ENCODE measurements at regions not wholly inside any gene's neighbourhood (a gene's known extent, or its start where the extent isn't known, plus 50 kb on each side); places are given as distances from the start of the nearest gene placed in this dataset.
"Not testable (repeated sequence)": the region's sequence is repeated elsewhere in the genome, so short reads cannot be mapped to it uniquely, and the experiment has no call there.

DNA sequence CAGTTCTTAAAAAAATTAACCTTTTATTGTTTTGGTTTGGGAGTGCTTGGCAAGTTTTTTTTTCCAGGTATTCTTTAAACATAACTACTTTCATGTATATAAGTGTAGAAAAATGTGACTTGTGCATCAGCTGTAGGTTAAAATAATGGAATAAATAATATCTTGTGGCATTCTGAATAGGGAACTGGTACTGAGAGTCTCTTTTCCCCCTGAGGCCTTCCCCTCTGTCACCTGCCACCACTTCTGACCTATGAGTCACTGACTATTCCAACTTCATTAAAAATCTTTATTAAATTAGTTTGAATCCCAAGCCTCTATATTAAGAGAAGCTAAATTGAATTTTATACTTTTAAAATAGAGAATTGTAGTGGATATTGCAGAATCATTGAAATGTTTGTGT is 805.7 kb downstream of the METTL15 start:
- H3K4me1 Mint-ChIP-seq (ENCODE audit: low read depth): no peaks in the 10 kb centered on the region
- no peak overlapping the region for H3K27ac Mint-ChIP-seq

DNA sequence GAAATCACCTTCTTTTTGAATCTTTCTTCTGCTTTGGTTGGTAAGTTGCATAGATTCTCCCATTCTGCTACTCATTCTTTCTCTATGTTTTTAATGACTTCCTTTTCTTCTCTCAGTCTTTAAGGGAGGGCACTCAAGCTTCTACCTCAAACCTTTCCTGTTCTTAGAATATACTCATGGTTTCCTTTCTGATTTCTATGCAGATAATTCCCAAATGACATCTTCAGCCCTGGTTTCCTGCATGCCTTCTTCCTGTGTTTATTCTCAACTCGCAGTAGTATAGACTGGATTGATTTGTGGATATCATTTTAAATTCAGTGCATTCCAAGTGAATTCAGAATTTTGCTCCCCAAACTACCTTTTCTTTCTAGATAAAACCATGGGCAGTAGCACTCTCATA is 803.6 kb downstream of the METTL15 start:
- no peak overlapping the region for H3K4me3 Mint-ChIP-seq (ENCODE audit: low read depth)
- DNase-seq (ENCODE audit: low spot score): no peak
- H3K36me3 Mint-ChIP-seq (ENCODE audit: low read depth): no peaks in the 10 kb centered on the region
- H3K9me3 Mint-ChIP-seq: peaks cover 39% of the 10 kb centered on the region
- H3K27me3 Mint-ChIP-seq (ENCODE audit: low read depth): no peaks in the 10 kb centered on the region
- H3K27ac Mint-ChIP-seq: no peak overlapping the region
- intact Hi-C loops (cut with micrococcal nuclease): no loop called here
- no peaks in the 10 kb centered on the region for H3K4me1 Mint-ChIP-seq (ENCODE audit: low read depth)

More for the DNA sequence above, 805.7 kb downstream of the METTL15 start:
- no peak for DNase-seq (ENCODE audit: low spot score)
- H3K9me3 Mint-ChIP-seq: peaks cover 41% of the 10 kb centered on the region
- no peaks in the 10 kb centered on the region for H3K27me3 Mint-ChIP-seq (ENCODE audit: low read depth)
- no peaks in the 10 kb centered on the region for H3K36me3 Mint-ChIP-seq (ENCODE audit: low read depth)
- intact Hi-C loops (cut with micrococcal nuclease): no loop called here
- H3K4me3 Mint-ChIP-seq (ENCODE audit: low read depth): no peak overlapping the region

DNA sequence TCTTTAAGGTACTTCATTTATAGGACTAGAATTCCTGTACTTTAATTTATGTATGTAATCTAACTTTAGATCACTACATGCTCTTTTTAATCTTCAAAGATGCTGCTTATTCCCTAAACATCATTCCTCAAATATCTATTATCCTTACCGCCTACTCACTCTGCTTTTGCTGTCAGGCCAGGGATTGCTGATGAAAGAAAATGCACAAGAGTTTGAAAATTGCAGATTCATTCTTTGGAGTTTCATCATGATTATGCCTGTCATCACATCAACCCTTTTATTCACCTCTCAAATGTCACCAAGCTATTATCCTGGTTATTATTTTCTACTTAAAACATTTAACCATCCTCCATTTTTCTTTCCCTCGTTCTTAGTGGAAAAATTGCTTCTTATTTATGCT is 802.7 kb downstream of the METTL15 start:
- H3K4me3 Mint-ChIP-seq (ENCODE audit: low read depth): no peak overlapping the region
- peaks cover 30% of the 10 kb centered on the region for H3K9me3 Mint-ChIP-seq
- H3K27me3 Mint-ChIP-seq (ENCODE audit: low read depth): no peaks in the 10 kb centered on the region
- H3K4me1 Mint-ChIP-seq (ENCODE audit: low read depth): no peaks in the 10 kb centered on the region
- DNase-seq (ENCODE audit: low spot score): no peak
- no peak overlapping the region for H3K27ac Mint-ChIP-seq
- no peaks in the 10 kb centered on the region for H3K36me3 Mint-ChIP-seq (ENCODE audit: low read depth)
- intact Hi-C loops (cut with micrococcal nuclease): no loop called here

DNA sequence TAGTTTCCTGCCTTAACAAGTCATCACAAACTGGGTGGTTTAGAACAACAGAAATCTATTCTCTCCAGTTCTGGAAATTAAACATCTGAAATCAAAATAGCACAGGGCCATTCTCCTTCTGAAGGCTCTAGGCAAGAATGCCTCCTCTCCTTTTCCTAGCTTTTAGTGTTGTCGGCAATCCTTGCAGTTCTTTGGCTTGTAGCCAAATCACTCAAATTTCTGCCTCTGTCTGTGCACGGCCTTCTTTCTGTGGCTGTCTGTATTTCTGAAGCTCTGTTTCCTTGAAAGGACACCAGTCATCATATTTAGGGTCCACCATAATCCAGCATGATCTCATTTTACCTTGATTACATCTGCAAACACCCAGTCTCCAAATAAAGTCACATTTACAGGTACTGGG is 795.5 kb downstream of the METTL15 start:
- no peak for DNase-seq (ENCODE audit: low spot score)
- H3K9me3 Mint-ChIP-seq: peaks cover 18% of the 10 kb centered on the region
- H3K27ac Mint-ChIP-seq: no peak overlapping the region
- no peaks in the 10 kb centered on the region for H3K4me1 Mint-ChIP-seq (ENCODE audit: low read depth)
- H3K27me3 Mint-ChIP-seq (ENCODE audit: low read depth): no peaks in the 10 kb centered on the region
- no peak overlapping the region for H3K4me3 Mint-ChIP-seq (ENCODE audit: low read depth)
- H3K36me3 Mint-ChIP-seq (ENCODE audit: low read depth): no peaks in the 10 kb centered on the region
- intact Hi-C loops (cut with micrococcal nuclease): no loop called here

- DNase-seq (ENCODE audit: low spot score): no peak
- H3K27me3 Mint-ChIP-seq (ENCODE audit: low read depth): no peaks in the 10 kb centered on the region
- no peaks in the 10 kb centered on the region for H3K36me3 Mint-ChIP-seq (ENCODE audit: low read depth)
- no peaks in the 10 kb centered on the region for H3K4me1 Mint-ChIP-seq (ENCODE audit: low read depth)
- H3K27ac Mint-ChIP-seq: no peak overlapping the region
- H3K4me3 Mint-ChIP-seq (ENCODE audit: low read depth): no peak overlapping the region
- intact Hi-C loops (cut with micrococcal nuclease): no loop called here
- H3K9me3 Mint-ChIP-seq: peaks cover 27% of the 10 kb centered on the region
These were observed 792.2 kb downstream of the METTL15 start for GRCh38 chr11:28900427-28900826.

- intact Hi-C loops (cut with micrococcal nuclease): no loop called here
- Mint-ChIP-seq H3K4me3 (ENCODE audit: low read depth) (no peak overlapping the region), H3K36me3 (ENCODE audit: low read depth) (no peaks in the 10 kb centered on the region), H3K9me3 (peaks cover 32% of the 10 kb centered on the region), H3K4me1 (ENCODE audit: low read depth) (no peaks in the 10 kb centered on the region), H3K27ac (no peak overlapping the region), H3K27me3 (ENCODE audit: low read depth) (no peaks in the 10 kb centered on the region)
- DNase-seq (ENCODE audit: low spot score): no peak
These were observed 791.5 kb downstream of the METTL15 start for GRCh38 chr11:28899706-28900105.

DNA sequence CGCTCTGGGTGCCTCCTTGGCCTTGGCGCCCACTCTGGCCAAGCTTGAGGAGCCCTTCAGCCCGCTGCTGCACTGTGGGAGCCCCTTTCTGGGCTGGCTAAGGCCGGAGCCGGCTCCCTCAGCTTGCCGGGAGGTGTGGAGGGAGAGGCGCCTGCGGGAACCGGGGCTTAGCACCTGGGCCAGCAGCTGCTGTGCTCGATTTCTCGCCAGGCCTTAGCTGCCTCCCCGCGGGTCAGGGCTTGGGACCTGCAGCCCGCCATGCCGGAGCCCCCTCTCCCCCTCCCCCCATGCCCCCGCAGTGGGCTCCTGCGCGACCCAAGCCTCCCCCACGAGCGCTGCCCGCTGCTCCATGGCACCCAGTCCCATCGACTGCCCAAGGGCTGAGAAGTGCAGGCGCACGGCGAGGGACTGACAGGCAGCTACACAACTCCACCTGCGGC is 782.4 kb downstream of the METTL15 start:
- intact Hi-C loops (cut with micrococcal nuclease); H3K4me3 Mint-ChIP-seq (ENCODE audit: low read depth); DNase-seq (ENCODE audit: low spot score); H3K27me3 Mint-ChIP-seq (ENCODE audit: low read depth); H3K4me1 Mint-ChIP-seq (ENCODE audit: low read depth); H3K27ac Mint-ChIP-seq; H3K36me3 Mint-ChIP-seq (ENCODE audit: low read depth): not testable (repeated sequence)
- H3K9me3 Mint-ChIP-seq: peaks cover 40% of the 10 kb centered on the region

DNA sequence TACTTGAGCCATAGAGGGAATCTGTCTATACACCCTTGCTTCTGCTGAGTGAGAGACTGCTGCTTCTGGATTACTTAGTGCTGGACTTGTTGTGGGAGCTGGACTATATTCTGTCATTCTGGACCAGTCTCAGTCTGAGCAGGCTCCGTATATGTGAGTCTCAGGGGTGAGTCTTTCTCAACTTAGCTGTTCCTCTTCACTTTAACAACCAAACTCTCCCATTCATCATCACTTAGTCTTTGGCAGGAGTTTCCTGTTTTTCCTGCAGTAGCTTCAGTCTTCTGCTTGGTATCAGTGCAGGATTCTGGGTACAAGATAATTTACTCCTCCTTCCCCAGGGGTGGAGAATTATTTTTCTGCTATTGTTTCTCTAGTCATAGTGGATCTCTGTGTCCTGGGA is 779.5 kb downstream of the METTL15 start:
- no peaks in the 10 kb centered on the region for H3K36me3 Mint-ChIP-seq (ENCODE audit: low read depth)
- no peaks in the 10 kb centered on the region for H3K27me3 Mint-ChIP-seq (ENCODE audit: low read depth)
- no peak overlapping the region for H3K4me3 Mint-ChIP-seq (ENCODE audit: low read depth)
- intact Hi-C loops (cut with micrococcal nuclease): no loop called here
- no peaks in the 10 kb centered on the region for H3K4me1 Mint-ChIP-seq (ENCODE audit: low read depth)
- no peak for DNase-seq (ENCODE audit: low spot score)
- H3K9me3 Mint-ChIP-seq: peaks cover 42% of the 10 kb centered on the region
- H3K27ac Mint-ChIP-seq: no peak overlapping the region

DNA sequence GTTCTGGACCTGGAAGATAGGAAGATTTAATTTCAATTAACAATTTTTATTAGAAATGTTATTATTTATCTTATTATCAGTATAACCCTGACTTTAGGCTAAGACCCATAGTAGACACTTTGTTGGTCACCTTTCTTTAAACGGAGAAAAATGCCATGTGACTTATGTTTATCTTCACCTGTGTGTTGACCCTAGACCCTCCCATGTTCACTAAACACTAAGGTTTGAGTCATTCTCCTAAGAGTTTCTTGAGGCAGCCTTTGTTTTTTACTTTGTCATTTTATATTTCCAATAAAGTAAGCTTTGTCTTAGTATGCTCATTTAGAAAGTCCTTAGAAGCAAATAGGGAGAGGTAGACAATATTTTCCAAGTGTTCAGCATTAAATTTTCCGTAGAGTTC is 771.7 kb downstream of the METTL15 start:
- no peak overlapping the region for H3K27ac Mint-ChIP-seq
- intact Hi-C loops (cut with micrococcal nuclease): no loop called here
- H3K27me3 Mint-ChIP-seq (ENCODE audit: low read depth): no peaks in the 10 kb centered on the region
- no peak overlapping the region for H3K4me3 Mint-ChIP-seq (ENCODE audit: low read depth)
- H3K9me3 Mint-ChIP-seq: peaks cover 25% of the 10 kb centered on the region
- no peaks in the 10 kb centered on the region for H3K4me1 Mint-ChIP-seq (ENCODE audit: low read depth)
- no peaks in the 10 kb centered on the region for H3K36me3 Mint-ChIP-seq (ENCODE audit: low read depth)
- no peak for DNase-seq (ENCODE audit: low spot score)

DNA sequence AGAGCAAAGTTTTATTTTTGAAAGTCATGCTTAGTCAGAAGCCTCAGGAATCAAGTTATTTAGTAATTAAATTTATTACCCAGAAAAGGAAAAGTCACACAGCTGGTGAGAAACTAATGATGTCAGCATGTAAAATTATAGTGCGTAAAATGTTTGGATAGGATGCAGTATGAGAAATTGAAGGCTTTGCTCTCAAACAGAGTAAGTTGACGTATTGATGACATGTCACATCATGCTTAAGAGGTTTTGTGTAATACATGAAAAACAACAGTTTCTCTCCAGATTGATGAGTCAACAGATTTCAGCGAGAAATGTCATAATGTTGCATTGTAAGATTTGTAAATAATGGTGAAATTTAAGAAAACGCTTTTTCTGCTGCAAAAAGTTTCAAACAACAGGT is 769.8 kb downstream of the METTL15 start:
- H3K4me3 Mint-ChIP-seq (ENCODE audit: low read depth): no peak overlapping the region
- intact Hi-C loops (cut with micrococcal nuclease): no loop called here
- no peak for DNase-seq (ENCODE audit: low spot score)
- H3K27ac Mint-ChIP-seq: no peak overlapping the region
- no peaks in the 10 kb centered on the region for H3K36me3 Mint-ChIP-seq (ENCODE audit: low read depth)
- no peaks in the 10 kb centered on the region for H3K27me3 Mint-ChIP-seq (ENCODE audit: low read depth)
- H3K4me1 Mint-ChIP-seq (ENCODE audit: low read depth): no peaks in the 10 kb centered on the region
- H3K9me3 Mint-ChIP-seq: peaks cover 14% of the 10 kb centered on the region

DNA sequence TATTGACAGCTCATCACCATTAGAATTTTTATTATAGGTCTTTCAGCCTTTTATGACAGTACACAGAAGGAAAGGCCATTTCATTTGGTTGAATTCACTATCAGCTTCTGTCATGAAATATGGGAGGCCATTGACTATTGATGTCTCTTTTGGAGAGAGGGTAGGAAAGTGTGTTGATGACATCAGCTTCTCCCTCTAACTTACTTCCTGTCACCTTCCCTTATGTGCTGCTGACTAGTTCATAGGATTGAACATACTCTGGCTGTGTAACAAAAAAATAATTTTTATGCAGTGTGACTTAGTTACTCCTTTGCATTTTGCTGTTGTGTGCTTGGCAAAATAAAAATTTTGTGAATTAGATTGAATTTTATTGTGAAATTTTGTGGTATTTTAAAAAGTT is 769.2 kb downstream of the METTL15 start:
- H3K9me3 Mint-ChIP-seq: peaks cover 7% of the 10 kb centered on the region
- no peak overlapping the region for H3K27ac Mint-ChIP-seq
- H3K4me1 Mint-ChIP-seq (ENCODE audit: low read depth): no peaks in the 10 kb centered on the region
- intact Hi-C loops (cut with micrococcal nuclease): no loop called here
- no peaks in the 10 kb centered on the region for H3K27me3 Mint-ChIP-seq (ENCODE audit: low read depth)
- H3K36me3 Mint-ChIP-seq (ENCODE audit: low read depth): no peaks in the 10 kb centered on the region
- no peak overlapping the region for H3K4me3 Mint-ChIP-seq (ENCODE audit: low read depth)
- no peak for DNase-seq (ENCODE audit: low spot score)

DNA sequence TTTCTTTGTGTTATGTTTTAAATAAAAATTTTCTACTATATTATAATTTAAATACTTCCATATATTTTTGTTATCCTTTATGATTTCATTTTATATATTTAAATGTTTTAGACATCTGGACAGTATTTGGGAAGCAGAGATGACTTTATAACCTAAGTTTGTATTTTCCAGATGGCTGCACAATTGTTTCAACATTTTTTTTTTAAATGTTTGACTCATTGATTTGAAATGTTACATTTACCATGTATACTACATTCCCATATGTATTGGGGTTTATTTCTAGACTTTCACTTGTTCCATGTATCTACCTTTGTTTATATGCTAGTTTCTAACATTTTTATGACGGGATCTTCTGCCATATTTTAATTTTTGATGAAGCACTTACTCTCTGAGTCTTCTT is 766.5 kb downstream of the METTL15 start:
- Mint-ChIP-seq H3K27me3 (ENCODE audit: low read depth) (no peaks in the 10 kb centered on the region), H3K4me1 (ENCODE audit: low read depth) (no peaks in the 10 kb centered on the region)
- intact Hi-C loops (cut with micrococcal nuclease): no loop called here

DNA sequence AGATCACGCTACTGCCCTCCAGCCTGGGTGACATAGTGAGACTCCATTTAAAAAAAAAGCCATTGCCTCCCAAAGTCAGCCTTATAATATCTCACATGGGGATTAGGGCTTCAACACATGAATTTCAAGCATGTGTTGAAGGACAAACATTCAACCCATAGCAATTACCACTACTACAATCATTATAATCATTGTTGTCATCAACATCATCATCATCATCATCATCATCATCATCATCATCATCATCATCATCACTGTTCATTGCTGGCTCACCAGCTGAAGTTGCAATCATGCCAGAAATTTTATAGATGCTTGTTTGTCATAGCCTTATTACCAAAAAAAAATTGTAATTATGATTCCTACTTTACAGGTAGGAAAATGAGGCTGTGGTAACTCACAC is 762.9 kb downstream of the METTL15 start:
- no peak for DNase-seq (ENCODE audit: low spot score)
- intact Hi-C loops (cut with micrococcal nuclease): no loop called here
- Mint-ChIP-seq H3K27me3 (ENCODE audit: low read depth) (no peaks in the 10 kb centered on the region), H3K27ac (no peak overlapping the region), H3K4me3 (ENCODE audit: low read depth) (no peak overlapping the region), H3K4me1 (ENCODE audit: low read depth) (no peaks in the 10 kb centered on the region), H3K36me3 (ENCODE audit: low read depth) (no peaks in the 10 kb centered on the region), H3K9me3 (peaks cover 29% of the 10 kb centered on the region)

More for the DNA sequence above, 766.5 kb downstream of the METTL15 start:
- no peak for DNase-seq (ENCODE audit: low spot score)
- Mint-ChIP-seq H3K4me3 (ENCODE audit: low read depth) (no peak overlapping the region), H3K36me3 (ENCODE audit: low read depth) (no peaks in the 10 kb centered on the region), H3K9me3 (peaks cover 17% of the 10 kb centered on the region), H3K27ac (no peak overlapping the region)

- no peak overlapping the region for H3K4me3 Mint-ChIP-seq (ENCODE audit: low read depth)
- intact Hi-C loops (cut with micrococcal nuclease): no loop called here
- H3K9me3 Mint-ChIP-seq: peaks cover 27% of the 10 kb centered on the region
- H3K36me3 Mint-ChIP-seq (ENCODE audit: low read depth): no peaks in the 10 kb centered on the region
- H3K27ac Mint-ChIP-seq: no peak overlapping the region
- no peaks in the 10 kb centered on the region for H3K27me3 Mint-ChIP-seq (ENCODE audit: low read depth)
- no peak for DNase-seq (ENCODE audit: low spot score)
- H3K4me1 Mint-ChIP-seq (ENCODE audit: low read depth): no peaks in the 10 kb centered on the region
These were observed 755.2 kb downstream of the METTL15 start for GRCh38 chr11:28863422-28863821.

Measured in activated T-helper 2 cell treated with anti-CD3 and anti-CD28 coated beads, Interferon-gamma antibody, Interleukin-2, Interleukin-4, amounts not matched to agents 10 μg/mL and 5 μg/mL and 100 μg/mL, durations not matched to agents 14 hours and 24 hours and 36 hours (primary cell).